DMS79 treated with DMSO at 0.1 percent for 48 hours (cell line): ENCODE measurements at regions not wholly inside any gene's neighbourhood (a gene's known extent, or its start where the extent isn't known, plus 50 kb on each side); places are given as distances from the start of the nearest gene placed in this dataset.
"Not testable (repeated sequence)": the region's sequence is repeated elsewhere in the genome, so short reads cannot be mapped to it uniquely, and the experiment has no call there.

Experiments used
- DNase-seq: peaks from one replicate; lab custom pipeline; 2025; lab: John Stamatoyannopoulos, UW

DNA sequence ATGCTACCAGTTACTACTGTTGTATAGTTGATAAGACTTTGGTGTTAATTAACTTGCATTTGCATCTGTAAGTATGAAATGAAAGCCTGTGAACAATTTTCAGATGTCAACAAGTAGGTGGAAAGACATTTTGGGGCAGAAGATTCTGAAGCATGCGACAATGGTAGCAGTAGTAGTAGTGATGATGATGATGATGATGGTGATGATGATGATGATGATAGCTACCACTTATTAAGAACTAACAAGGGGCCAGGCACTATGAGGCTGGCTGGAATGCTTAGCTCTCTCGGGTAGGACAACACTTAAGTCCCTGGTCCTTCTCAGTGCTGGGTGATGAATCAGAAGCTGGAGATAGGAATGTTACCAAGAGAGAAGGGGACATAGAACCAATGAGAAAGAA, 333.4 kb upstream of the IL12A start:
- DNase-seq = no peak

DNA sequence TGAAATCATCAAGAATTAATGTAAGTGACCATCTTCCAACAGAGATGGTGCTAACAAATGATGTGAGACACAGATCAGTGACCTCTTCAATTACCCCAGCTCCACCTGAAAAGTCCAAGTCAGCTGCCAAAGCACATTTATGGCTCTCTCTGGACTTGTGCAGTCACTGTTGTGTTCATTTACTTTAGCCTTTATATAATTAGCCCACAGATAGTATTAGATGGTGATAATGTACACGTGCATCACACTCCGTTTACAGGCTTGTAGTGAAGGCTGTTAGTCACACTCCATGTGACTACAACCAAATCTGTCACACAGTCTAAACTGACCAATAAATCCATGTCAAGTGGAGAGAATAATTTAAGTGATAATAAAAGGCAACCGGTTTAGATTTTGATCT, 331.5 kb upstream of the IL12A start:
- no peak for DNase-seq

DNA sequence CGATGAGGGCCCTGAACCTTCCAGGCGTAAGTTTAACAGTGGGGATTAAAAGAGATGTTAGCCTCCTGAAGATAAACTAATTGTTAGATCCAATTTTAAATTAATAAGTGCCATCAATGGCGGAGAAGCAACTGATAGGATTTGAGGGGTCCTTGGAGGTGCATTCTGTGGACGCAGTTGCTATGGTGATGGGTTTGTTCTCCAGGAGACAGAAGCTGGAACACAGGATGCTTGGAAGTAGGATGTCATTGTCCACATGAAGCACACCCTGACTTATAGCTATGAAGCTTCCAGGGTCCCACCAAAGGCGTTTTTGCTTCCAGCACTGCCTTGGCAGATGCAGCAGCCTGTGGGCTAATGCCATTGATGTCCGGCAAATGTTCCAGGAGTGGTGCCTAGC, 331.0 kb upstream of the IL12A start:
- DNase-seq = no peak

DNA sequence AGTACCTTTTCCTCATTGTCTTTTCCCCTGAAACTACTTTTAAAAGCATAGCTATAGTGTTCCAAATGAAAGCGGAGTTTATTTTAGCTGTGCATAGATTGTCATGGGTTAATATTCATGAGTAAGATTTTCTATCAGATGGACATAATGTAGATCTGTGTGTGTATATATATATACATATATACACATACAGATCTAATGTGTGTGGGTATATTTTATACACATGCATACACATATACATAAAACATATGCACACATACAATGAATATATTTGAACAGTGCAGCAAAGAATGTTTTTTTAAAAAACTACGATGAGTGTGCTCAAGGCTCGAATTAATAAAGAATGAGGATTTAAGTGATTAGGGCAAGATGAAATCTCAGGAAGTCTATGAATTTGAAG, 328.3 kb upstream of the IL12A start:
- no peak for DNase-seq

DNA sequence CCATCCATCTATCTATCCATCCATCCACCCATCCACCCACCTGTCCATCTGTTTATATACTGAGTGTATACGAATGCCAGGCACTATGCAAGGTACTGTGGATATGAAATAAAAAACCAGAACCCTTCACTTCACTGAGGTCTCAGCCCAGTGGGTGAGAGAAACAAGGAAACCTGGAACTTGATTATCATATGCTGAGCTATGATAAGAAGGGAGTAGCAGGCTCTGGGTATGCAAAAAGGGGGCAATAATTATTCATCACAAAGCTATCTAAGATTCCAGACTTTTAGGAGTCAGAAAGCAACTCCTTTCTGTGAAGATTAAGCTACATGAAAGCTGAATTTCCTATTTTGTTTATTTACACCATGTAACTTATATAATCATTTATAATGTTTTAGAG, 327.7 kb upstream of the IL12A start:
- no peak for DNase-seq

DNA sequence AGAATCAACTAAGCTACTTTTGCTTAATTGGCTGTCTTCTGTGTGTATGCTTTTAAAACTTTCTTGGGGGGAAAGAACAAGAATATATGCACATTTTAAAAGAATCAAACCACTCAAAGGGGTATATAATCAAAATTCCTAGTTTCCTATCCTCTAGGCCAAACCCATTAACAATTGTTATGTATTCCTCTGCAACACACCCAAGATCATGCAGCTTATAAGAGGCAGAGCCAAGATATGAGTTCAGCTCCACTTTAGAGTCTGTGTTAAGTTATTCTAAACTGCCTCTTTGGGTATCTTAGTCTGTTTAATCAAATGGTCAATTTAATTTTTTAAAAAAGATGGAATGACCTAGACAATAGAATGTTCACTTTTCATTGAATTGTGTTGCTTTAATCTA, 326.1 kb upstream of the IL12A start:
- no peak for DNase-seq

DNA sequence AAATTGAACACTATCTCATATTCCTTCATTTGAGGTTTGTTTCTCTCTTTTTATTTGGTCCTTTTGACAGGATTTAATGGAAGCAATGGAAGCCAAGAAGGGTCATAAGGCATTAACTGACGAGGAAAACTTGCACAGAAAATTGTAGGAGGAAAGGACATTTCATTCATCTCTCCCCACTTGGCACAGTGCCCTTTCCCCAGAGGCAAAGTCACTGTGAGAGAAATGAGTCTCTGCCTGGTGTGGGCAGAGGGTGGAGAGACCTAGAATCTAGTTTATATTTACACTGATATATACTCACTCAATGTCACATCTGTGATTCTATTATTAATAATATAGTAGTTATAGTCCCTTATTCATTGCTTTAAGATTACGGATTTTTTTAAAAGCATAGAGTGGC, 324.6 kb upstream of the IL12A start:
- DNase-seq = no peak

DNA sequence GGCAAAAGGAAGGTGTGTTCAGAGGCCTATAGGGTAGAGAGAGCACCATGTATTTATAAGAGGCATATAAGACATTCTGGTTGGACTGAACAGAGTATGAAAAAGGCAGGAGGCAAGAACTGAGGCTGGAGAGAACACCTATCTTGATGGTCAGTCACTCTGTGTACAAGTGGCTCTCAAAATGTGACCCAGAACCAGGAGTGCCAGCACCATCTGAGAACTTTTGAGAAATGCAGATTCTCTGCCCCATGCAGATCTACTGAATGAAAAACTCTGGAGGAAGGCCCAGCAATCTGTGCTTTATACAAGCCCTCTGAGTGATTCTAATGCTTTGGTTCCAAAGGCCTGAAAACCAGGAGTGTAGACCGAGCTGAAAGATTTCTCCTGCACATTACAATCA, 324.0 kb upstream of the IL12A start:
- DNase-seq = no peak

DNA sequence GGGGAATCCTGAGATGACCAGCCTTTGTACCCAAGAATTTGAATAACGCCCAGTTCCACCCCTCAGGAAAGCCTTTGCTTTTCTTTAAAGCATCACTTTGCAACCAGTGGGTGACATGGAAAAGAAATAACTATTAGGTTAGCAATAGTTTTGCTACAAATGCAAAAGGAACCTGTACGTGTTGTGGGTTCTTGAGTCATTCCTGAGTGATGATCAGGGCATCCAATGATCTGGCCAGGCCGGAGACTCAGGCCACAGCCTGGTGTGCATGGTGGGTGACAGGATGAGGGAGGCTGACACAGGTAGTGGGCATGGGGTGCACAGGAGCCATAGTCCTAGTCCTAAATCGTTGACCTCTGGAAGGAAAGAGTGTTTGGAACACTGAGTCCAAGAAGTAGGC, 321.4 kb upstream of the IL12A start:
- no peak for DNase-seq

DNA sequence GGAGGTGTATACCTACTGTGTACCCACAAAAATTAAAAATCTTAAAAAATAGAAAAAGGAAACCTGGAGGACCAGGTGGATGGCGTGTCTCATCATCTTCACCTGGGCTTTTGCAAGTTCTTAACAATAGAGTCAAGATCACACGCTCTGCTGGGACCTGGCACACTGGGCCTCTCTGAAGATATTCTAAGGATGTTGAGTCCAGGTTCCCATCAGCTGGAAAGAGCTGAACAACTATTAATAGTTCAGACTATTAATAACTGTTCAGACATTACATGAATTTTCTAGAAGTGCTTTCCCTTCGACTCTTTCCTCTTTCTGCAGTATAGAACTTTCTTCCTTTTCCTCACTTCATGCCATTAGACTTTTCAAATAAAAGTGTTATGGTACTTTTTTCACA, 320.2 kb upstream of the IL12A start:
- DNase-seq = no peak

DNA sequence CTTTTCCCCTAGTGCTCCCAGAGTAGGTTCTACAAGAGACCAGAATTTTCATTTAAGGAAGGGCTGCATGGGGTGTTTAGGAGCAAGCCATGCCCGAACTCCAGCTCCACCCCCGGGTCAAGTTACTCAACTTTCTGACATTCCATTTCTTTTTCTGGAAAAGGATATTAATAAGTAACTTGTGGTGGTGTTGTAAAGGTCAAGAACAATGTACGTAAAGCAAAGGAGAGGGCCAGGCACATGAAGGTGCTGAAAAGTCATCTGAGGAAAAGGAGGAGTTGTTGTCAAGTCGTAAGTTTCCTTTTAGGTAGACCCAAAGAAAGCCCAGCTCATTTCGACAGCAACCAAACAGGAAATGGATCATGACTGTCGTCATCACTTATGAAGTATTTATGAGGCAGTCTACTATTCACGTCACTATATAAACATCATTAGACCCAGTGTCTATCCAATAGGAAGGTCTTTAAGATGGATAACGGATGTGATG, 319.6 kb upstream of the IL12A start:
- DNase-seq = no peak

DNA sequence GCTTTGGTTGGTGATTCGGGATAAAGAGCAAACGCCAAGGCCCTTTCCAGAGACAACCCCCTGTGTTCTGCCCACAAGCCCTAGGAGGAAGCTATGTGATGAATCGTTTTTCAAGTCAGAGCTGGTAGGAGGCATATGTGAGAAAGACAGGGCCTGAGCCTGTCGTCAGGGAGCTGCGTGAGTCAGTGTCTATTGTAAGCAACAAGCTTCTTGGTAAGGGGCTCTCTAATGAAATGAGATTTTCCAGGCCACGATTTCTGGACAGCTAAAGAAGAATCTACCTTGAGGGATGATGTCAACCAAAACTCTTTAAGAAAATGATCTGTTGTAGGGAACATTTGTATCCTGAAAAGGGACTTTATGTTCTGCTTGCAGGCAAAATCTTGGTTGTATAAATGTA, 318.9 kb upstream of the IL12A start:
- DNase-seq = no peak

DNA sequence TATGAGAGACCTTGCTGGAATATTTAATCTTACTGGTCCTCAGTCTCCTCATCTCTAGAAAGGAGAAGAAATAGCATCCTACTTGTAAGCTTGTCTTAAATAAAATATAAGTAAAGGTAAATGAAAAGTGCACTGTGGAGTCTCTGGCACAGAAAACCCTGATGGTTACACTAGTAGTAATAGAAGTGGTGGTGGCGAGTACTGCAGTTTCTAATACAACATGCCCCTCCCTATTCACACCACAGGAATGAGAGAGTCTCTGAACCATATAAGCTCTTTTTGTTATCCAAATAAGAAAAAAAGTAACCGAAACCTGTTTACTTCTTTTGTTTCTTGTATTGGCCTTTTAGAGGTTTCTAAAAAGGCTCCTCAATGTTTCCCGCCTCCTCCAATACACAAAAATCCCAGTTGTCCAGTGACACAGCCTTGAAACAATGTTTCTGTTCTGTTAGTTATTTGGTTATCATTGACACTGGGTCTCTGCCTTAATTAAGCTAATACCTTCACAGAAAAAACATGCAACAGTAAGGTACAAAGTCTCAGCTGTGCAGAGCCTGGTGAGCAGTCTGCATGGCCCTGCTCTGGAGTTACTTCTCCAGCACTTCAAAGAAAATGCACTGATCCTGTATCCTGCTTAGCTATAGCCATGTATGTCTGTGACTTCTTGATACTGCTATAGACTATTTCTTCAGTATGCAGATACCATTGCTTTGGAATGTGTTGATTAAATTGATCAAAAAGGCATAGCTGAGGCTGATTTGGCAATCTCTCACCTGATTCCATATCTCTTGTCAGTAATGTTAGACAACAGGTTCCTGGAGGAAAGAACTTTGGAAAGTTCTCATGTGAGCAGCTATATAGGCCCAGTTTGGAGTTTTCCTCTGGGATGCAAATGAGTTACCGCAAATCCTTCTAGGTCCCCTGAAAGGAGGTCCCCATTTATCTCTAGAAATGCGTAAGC, 315.6 kb upstream of the IL12A start:
- DNase-seq = no peak

DNA sequence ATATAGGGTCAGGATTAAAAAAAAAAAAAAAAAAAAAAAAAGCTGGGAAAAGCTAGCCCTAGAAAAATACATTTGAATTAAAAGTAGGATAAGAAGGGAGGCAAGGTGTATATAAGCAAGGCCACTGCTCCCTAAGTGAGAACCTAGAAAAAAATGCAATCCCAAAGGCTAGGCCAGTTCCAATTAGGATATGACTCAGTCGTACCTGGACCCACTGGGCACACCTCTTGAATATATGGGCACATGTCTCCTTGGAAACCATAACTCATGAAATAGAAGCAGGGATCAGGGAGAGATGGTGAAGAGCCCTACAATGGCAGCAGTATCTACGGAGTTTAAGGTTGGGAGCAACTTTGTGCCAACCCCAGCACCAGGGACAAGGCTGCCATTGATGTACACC, 314.1 kb upstream of the IL12A start:
- no peak for DNase-seq

DNA sequence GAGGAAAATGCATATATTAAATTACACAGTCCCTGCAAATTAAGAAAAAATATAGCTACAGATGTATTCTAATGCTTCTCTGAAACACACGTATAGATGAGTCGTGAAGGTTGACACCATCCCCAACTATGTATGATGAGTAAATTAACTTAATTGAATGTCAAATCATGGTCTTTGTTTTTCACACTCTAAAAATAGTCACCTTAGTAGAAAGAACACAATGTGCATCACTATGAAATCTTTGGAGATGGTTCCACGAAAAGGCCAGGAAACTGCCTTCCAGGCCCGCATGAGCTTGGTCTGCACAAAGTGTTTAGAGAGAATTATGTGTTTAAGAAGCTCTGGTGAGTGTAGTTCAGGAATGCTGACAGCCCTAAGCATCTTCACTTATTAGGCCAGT, 313.4 kb upstream of the IL12A start:
- no peak for DNase-seq

DNA sequence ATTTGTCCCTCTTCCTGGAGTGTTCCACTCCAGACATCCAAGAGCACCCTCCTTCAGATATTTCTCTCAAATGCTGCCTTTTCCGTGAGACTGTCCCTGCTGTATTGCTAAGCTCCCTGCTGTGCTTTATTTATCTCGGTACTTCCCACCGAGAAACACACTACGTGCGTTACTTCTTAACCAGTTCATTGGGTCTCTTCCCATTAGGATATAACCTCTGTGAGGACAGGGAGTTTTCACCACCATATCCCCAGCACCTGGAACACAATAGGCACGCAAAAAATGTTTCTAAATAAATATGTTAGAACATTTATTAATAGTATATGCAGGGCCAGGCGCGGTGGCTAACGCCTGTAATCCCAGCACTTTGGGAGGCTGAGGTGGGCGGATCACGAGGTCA, 308.7 kb upstream of the IL12A start:
- no peak for DNase-seq

DNA sequence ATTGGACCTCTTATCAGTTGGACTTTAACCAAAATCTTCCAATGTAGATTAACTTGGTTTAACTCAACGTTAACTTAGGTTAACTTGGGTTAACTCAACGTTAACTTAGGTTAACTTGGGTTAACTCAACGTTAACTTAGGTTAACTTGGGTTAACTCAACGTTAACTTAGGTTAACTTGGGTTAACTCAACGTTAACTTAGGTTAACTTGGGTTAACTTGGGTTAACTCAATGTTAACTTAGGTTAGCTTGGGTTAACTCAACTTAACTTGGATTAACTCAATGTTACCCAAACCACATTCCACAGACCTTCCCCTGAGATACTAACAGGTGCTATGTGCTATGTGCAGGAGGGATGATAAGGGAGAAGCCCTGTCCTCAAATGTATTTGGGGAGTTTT, 306.9 kb upstream of the IL12A start:
- not testable (repeated sequence) for DNase-seq

DNA sequence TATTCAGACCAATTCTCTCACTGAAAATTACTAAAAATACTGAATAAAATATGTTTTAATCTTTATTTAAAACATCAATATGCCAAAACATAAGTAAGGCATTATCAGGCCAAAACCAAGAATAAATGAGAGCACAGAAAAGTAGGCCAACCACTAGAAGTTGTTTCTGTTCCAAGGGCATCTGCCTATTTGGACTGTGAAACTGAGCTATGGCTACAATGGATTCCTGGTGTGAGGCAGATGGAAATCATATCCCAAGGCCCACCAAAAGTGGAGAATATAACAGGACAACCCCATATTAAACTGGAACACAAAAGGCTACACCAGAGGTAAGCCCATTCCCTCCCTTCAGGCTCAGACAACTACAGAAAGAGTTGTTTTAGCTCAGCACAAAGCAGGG, 302.8 kb upstream of the IL12A start:
- DNase-seq = no peak

DNA sequence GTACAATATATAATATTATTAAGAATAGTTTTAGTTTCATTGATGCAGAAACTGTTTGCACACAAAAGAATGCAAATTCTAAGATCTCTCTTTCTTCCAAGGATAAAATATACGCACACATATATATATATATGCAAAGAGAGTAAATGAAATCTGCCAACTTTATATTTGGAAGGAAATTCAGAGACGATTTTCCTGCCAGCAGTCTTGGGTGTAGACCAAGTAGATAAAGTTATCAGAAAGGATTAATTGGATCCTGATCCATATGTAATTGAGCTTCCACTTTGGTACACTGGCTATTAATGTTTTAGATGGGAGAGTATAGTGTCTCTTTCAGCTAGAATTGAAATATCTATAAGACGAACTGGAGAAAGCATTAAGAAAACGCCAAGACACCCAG, 295.4 kb upstream of the IL12A start:
- DNase-seq = no peak

DNA sequence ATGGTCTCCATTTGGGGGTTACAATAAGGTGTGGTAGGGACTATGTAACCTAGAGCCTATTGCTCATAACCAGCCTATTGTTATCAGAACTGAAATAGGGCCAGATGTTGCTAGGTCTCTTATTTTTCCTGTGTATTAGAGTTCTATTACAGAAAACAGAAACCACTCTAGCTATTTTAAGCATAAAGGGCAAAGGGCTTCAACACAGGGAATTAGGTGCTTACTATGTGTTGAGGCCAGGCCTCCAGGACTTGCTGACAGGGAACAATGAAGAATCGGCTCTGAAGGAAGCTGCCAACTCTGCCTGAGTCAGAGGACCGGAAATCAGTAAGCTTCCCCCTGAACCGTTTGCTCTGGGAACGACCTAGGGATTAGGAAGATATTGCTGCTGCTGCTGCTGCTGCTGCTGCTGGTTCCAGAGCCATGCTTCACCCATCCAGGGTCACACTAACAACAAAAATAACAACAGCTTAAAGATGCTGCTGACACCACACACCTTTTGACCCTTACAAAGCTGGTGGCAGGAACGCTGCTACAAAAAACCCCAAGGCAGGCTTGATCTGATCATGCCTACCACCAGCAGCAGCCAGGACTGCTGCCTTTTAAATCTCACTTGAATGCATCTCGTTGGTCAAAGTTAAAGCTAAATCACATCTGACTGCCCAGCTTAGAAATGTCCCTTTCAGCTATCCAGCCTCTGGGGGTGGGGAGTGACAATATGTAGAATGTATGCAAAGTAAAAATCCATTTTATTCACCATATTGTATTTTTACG, 276.9 kb upstream of the IL12A start:
- DNase-seq = no peak

DNA sequence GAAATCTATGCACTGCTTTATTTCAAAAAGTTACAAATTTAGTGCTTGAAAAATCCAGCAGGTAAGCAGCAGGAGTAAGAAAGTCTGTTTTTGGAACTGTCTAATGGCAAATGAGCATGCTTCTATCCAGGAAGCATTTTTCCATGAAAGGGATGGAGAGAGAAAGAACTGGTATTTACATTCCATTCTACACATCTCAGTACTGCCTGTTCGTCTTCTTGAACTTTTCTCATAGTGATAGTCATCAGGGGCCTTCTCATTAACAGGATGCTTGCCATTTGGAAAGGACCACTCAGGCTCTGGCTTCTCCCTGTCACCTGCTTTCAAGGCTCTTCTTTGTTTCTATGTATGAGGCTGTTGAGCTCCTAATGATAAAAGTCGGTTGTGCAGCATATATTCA, 267.3 kb upstream of the IL12A start:
- no peak for DNase-seq

DNA sequence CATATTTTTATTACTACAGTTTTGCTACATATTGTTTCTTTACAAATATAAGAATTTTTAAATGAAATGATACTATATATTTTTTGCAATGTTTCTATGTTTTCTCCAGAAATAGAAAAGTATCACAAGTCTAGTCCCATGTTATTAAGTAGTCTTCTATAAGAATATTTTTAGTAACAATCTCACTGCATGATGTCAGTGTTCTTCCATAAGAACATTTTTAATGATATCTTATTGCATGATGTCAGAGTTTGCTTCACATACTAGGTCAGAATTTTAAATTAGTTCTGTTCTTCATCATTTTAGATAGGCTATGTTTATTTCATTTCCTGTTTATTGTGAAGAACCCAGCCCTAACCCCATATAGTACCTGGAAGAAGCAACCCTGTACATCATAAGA, 265.3 kb upstream of the IL12A start:
- DNase-seq = no peak

DNA sequence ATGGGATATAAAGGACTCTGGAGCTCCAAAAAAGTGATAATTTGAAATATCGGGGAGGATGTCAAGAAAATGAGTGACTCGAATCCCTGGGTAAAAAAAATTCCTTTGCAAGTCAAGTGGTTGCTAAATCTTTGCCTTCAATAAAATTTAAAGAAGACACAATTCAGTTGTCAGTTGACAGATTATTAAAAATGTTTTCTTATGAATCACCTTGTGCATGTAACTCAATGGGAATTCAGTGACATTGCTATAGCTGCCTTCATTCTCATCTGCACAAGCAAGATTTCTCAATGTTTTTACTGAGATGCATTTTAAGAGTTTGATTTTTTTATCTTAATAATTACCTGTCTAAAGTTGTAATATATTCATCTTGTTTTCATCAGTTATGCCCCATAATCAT, 264.0 kb upstream of the IL12A start:
- no peak for DNase-seq
